Keratinocyte (primary cell): ENCODE measurements at regions not wholly inside any gene's neighbourhood (a gene's known extent, or its start where the extent isn't known, plus 50 kb on each side); places are given as distances from the start of the nearest gene placed in this dataset.

Source experiments
- EZH2 ChIP-seq: IDR thresholded peaks from one replicate; pipeline ENCODE4 v1.6.1; 2012; ENCODE audit warnings: inconsistent platforms, mild to moderate bottlenecking, low read length, moderate library complexity
- TF ChIP-seq, protein P1 (sequence below), 3 experiments: IDR thresholded peaks in 1 of 3; conservative IDR thresholded peaks in 1 of 3; optimal IDR thresholded peaks in 1 of 3; 2 replicates in 2 of 3; 3 replicates in 1 of 3; pipeline versions ENCODE3 to v1.5.1; 2011; ENCODE audit warnings: low read length in 3 of 3, mild to moderate bottlenecking in 3 of 3, moderate library complexity in 2 of 3, control low read depth in 1 of 3, inconsistent platforms in 1 of 3; ENCODE audit not compliant: insufficient read depth in 2 of 3; ENCODE audit errors: extremely low read depth in 1 of 3

- TF ChIP-seq, protein P1, sequence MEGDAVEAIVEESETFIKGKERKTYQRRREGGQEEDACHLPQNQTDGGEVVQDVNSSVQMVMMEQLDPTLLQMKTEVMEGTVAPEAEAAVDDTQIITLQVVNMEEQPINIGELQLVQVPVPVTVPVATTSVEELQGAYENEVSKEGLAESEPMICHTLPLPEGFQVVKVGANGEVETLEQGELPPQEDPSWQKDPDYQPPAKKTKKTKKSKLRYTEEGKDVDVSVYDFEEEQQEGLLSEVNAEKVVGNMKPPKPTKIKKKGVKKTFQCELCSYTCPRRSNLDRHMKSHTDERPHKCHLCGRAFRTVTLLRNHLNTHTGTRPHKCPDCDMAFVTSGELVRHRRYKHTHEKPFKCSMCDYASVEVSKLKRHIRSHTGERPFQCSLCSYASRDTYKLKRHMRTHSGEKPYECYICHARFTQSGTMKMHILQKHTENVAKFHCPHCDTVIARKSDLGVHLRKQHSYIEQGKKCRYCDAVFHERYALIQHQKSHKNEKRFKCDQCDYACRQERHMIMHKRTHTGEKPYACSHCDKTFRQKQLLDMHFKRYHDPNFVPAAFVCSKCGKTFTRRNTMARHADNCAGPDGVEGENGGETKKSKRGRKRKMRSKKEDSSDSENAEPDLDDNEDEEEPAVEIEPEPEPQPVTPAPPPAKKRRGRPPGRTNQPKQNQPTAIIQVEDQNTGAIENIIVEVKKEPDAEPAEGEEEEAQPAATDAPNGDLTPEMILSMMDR (optimal IDR thresholded peaks at IDR 0.05 in 1 of 3, IDR thresholded peaks at IDR 0.05 in 1 of 3, conservative IDR thresholded peaks at IDR 0.05 in 1 of 3; ENCODE audit: extremely low read depth in 1 of 3, insufficient read depth in 2 of 3, low read length in 3 of 3), result no peak
- no peak for TF ChIP-seq EZH2
Measured at GRCh38 chr9:100641166-100641565, 63.3 kb downstream of the CAVIN4 start.
